Activated CD8-positive, alpha-beta memory T cell treated with anti-CD3 and anti-CD28 coated beads for 1 hour (primary cell): ENCODE measurements at regions not wholly inside any gene's neighbourhood (a gene's known extent, or its start where the extent isn't known, plus 50 kb on each side); places are given as distances from the start of the nearest gene placed in this dataset.
"Not testable (repeated sequence)": the region's sequence is repeated elsewhere in the genome, so short reads cannot be mapped to it uniquely, and the experiment has no call there.

Experiments
- DNase-seq, 2 donors: peaks; one replicate each; pipeline ENCODE4 v3.0.0-alpha.2; 2020; ENCODE audit warnings: low read depth in 1 of 2; ENCODE audit errors: extremely low read depth in 1 of 2

GRCh38 chr3:94398036-94398435, 335.2 kb downstream of the NSUN3 start:
- no peak for DNase-seq

DNA sequence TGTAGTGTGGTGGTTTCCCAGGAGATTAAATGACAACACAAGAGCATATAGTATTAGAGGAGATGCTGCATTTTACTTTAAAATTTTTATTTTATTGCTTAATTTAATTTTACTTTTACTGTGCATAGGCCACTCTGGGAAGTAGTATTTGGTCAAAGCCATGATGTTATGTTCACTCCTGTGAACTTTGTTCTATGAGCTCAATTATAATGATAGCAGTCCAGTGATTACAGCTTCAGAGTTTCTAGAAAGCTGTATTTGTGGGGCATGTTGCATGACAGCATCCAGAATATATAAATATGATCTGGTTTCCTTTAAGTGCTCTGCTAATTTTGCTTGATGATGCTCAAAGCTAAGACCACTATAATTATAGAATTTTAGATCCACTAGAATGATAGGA, 338.6 kb downstream of the NSUN3 start:
- no peak for DNase-seq

- no peak for DNase-seq
Observed at GRCh38 chr3:94402126-94402525, 339.3 kb downstream of the NSUN3 start.

DNA sequence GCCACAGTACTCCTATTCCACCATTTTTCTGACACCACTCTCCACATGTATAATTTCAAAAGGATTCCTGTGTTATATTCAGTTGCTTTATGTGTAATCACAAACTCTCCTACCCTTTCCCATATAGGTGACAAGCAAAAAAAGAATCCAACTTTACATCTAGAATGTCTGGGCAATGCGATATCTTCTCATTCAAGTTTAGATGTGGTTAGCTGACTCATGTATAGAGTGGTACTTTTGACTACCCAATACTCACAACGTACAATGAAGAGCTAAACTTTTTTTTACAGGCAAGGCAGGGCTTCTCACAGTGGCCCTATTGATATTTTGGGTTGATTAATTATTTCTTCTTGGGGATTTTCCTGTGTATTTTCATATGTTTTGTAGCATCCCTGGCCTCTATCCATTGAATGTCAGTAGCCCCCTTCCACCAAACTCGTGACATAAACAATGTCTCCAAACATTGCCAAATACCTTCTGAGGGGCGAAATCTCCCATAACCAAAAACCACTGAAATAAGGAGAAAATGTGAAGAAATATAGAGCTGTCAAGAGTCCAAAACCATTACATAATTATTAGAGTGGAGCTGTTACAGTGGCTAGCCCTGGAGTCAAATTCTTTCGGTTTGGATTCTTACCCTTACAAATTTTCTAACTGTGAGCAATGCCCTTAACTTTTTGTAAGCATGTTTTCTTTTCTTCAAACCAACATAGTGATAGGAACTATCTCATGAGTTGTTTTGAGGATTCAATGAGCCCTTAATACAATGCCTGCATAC, 342.6 kb downstream of the NSUN3 start:
- DNase-seq: no peak

GRCh38 chr3:94406595-94406994, 343.7 kb downstream of the NSUN3 start:
- DNase-seq: no peak

DNA sequence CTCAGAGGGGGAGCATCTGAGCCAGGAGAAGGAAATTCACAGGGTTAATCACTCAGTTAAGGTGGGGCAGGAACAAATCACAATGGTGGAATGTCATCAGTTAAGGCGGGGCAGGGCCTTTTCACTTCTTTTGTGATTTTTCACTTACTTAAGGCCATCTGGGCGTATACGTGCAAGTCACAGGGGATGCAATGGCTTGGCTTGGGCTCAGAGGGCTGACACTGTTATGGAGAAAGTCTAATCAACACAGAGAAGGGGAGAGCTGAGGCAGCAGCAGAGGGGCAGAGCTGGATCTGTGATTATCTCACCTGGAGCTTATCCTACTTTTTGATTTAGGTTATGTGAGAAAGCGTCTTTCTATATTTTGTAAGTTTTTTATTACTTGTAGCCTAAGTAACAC, 350.1 kb downstream of the NSUN3 start:
- not testable (repeated sequence) for DNase-seq

GRCh38 chr3:94413336-94414108, 350.7 kb downstream of the NSUN3 start:
- DNase-seq: no peak

DNA sequence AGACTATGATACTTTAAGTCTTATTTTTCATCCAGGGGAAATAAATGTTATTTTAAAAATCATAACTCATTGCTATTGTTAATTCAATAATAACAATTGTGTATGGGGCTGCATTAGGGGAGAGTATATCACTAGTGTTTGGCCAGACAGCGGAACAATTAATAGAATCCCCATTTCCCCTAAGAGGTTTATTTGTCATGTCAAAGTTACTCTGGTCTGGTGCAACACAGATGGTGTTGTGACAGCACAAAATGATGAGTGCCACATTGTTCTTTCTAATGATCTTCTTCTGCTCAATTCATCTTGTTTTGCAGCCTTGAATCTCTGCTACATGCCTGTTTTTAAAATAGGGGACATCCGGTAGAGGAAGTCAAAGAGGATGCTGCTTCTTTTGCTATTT, 351.6 kb downstream of the NSUN3 start:
- no peak for DNase-seq

GRCh38 chr3:94416768-94417167, 353.9 kb downstream of the NSUN3 start:
- no peak for DNase-seq

DNA sequence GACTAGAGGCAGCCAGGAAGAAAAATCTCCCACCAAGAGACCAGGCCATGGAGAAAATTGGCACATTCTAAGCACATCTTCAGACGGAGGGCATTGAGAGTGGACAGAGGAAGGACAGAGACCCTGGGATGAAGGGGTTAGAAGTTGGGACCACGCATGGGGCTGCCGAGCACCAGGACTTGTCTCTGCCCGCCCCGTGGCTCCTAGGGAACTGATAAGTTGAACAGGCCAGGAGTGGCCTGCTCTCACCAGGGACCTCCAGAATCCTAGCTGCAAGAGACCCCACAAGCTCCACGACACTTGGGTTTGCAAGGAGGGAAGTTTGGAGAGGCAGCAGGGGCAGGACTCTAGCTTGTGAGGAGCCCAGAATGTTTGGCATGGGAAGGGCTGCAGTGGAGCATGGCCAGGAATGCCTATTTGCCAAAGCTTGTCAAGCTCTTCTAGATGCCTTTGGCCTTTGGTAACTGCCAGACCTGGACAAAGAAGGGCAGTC, 355.1 kb downstream of the NSUN3 start:
- no peak for DNase-seq

- no peak for DNase-seq
Observed at GRCh38 chr3:94420931-94421330, 358.1 kb downstream of the NSUN3 start.

DNA sequence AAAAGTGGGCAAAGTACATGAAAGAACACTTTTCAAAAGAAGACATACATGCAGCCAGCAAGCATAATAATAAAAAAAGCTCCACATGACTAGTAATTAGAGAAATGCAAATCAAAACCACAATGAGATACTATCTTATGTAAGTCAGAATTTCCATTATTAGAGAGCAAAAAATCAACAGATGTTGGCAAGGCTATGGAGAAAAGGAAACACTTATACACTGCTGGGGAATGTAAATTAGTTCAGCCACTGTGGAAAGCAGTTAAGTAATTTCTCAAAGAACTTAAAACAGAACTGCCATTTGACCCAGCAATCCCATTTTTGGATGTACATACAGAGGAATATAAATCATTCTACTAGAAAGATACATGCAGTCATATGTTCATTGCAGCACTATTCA, 360.7 kb downstream of the NSUN3 start:
- DNase-seq: no peak

- DNase-seq: no peak
Observed at GRCh38 chr3:94429517-94429916, 366.7 kb downstream of the NSUN3 start.

GRCh38 chr3:94431876-94432570, 369.2 kb downstream of the NSUN3 start:
- no peak for DNase-seq

DNA sequence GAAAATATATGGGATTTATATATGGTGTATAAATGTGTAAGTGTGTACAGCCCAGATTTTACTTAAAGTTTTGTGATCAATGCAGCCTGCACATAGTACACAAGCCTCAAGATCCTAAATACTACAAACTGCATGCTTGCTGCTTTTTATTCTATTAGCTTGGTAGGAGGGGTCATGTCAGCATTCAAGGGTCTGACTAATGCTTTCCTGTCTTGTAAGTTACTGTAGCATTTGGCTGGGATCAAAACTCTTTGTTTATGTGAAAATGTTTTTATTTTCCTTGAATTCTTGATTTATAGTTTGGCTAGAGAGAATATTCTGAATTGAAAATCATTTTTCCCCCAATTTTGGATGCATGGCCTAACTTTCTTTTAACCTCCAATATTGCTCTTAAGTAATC, 370.9 kb downstream of the NSUN3 start:
- DNase-seq: no peak

DNA sequence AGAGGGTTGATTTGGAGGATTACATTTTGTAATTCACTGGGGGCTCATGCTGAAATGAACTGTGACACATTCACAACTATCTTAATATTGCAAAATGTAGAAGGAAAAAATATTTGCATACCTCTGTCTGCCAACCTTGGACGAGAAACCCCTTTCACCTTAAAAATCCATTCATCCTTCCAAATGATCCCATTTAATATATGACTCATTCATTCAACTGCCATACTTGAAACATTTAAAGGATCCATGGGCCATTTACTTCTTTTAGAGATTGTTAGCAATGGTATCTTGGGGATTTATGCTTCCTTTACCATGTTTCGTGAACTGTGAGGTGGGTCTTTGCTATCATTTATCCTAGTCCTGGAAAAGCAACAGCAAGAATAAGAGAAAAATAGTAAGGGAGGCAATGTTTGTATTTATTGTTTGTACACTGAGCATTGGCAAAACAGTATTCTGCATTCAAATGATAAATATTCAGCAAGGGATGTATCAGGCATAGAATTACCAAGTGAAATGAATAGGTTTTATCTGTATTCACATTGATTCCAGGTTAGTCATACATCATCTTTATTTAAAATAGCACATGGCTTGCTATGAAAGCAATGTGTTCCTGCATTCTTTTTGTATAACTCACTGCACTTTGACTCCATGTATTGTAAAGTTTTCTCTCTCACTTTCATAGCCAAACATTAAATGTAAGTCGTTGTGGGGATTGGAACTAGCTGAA, 378.1 kb downstream of the NSUN3 start:
- no peak for DNase-seq

- no peak for DNase-seq
Observed at GRCh38 chr3:94441494-94441847, 378.6 kb downstream of the NSUN3 start.

DNA sequence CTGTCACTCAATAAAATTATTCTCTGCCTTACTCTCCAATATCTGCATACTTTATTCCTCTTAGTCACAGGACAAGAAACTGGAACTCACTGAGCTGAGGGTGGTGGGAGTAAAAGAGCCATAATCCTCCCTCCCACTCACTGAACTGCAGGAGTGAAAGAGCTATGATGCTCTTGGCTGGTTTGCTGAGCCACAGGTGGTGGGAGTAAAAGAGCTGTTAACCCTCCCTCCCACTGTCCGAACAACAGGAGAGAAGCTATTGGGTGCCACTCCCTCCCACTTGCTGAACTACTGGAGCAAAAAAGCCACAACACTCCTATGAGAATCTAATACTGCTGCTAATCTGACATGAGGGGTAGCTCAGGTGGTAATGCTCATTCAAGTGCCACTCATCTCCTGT, 391.0 kb downstream of the NSUN3 start:
- DNase-seq: no peak

DNA sequence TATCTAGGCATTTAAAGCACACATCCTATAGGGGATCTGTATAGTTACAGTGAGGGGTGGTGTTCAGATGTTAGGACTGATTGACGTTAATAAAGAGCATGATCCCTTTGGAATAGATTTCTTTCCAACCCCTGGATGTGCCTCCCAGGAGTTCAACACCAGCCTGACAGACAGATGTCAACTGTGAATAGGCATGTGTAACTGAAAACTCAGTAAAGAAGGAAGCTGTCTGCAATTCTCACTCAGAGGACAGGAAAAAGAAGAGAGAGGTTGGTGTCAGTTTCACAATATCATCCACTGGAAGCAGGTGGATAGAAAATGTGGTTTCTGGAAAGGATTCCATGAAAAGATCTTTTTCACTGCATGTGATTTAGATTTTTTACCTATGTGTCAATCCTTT, 396.3 kb downstream of the NSUN3 start:
- DNase-seq: no peak

- no peak for DNase-seq
Observed at GRCh38 chr3:94460931-94461330, 398.1 kb downstream of the NSUN3 start.

DNA sequence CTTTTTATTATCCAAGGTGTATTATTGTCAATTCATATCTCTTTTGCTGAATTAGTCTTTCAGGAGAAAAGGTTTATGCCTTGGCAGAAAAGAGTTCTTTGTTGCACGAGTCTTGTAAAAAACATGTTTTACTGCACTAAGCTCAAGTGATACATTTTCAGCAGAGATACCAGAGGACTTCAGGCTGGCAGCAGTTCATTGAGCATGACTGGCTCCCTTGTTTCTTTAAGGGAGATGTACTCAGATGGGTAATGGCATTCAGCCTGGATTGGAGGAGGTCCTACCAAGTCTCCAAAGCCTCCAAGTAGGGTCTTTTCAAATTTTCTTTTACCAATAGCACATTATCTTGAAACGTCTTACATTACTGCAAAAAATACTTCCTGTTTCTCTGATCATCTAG, 400.1 kb downstream of the NSUN3 start:
- DNase-seq: no peak
